IMR-90 (cell line): ENCODE measurements at regions not wholly inside any gene's neighbourhood (a gene's known extent, or its start where the extent isn't known, plus 50 kb on each side); places are given as distances from the start of the nearest gene placed in this dataset.

Experiments used
- ATAC-seq: fragments of 200-7000 bp; cut with Tn5 transposase; 2 replicates; pipeline ENCODE4 v1.9.1; 2020; ENCODE audit warnings: low read depth, mild to moderate bottlenecking, moderate library complexity
- BruUV-seq: library from RNA; stranded (reverse); fragments of 400-500 nt; replicated peaks from 2 replicates; lab custom pipeline; 2021; lab: Mats Ljungman, UMichigan
- CTCF ChIA-PET: fragments of 300-600 bp; formaldehyde crosslinking; extraction: SDS; loops from one replicate; lab custom pipeline; 2021; ENCODE audit warnings: antibody characterized with exemption; lab: Yijun Ruan, JAX
- POLR2A ChIA-PET: fragments of 300-600 bp; sonication (Branson Sonifier 250); formaldehyde crosslinking; loops from one replicate; lab custom pipeline; 2022; ENCODE audit warnings: antibody characterized with exemption; ENCODE audit not compliant: unreplicated experiment; lab: Charles Lee
- DNase-seq: peaks from one replicate; pipeline ENCODE4 v3.0.0; 2013
- H2AFZ ChIP-seq: replicated peaks from 2 replicates; pipeline ENCODE3; 2013; ENCODE audit warnings: low read length, mild to moderate bottlenecking; ENCODE audit not compliant: poor library complexity
- H2AK5ac ChIP-seq: 2 replicates; pipeline ENCODE4 v1.6.1; 2013; ENCODE audit warnings: low read depth, low read length, inconsistent platforms
- H2AK9ac ChIP-seq: replicated peaks from 2 replicates; pipeline ENCODE3; 2013; ENCODE audit warnings: mild to moderate bottlenecking, low read depth, low read length, moderate library complexity; ENCODE audit not compliant: poor library complexity
- H2BK120ac ChIP-seq: 2 replicates; pipeline ENCODE4 v1.6.1; 2013; ENCODE audit warnings: low read depth, low read length, inconsistent platforms
- H2BK15ac ChIP-seq: 3 replicates; pipeline ENCODE4 v1.6.1; 2013; ENCODE audit warnings: low read depth, low read length, inconsistent platforms
- H2BK20ac ChIP-seq: 2 replicates; pipeline ENCODE4 v1.6.1; 2013; ENCODE audit warnings: low read depth, mild to moderate bottlenecking, inconsistent platforms, low read length, moderate library complexity
- H2BK5ac ChIP-seq: 2 replicates; pipeline ENCODE4 v1.6.1; 2013; ENCODE audit warnings: mild to moderate bottlenecking, low read depth, low read length, inconsistent platforms; ENCODE audit not compliant: poor library complexity, severe bottlenecking
- H3K14ac ChIP-seq: replicated peaks from 2 replicates; pipeline ENCODE4 v1.6.1; 2013; ENCODE audit warnings: low read depth, low read length, inconsistent platforms
- H3K18ac ChIP-seq: 2 replicates; pipeline ENCODE4 v1.6.1; 2013; ENCODE audit warnings: low read depth, low read length, control low read depth
- H3K23ac ChIP-seq: 2 replicates; pipeline ENCODE4 v1.6.1; 2013; ENCODE audit warnings: low read depth, low read length, inconsistent platforms
- H3K27ac ChIP-seq: 2 replicates; pipeline ENCODE4 v1.5.1; 2013; ENCODE audit warnings: mild to moderate bottlenecking, control low read depth, low read length; ENCODE audit not compliant: insufficient read depth
- H3K27me3 ChIP-seq: 2 replicates; pipeline ENCODE4 v1.6.1; 2013; ENCODE audit warnings: low read length; ENCODE audit not compliant: control insufficient read depth, insufficient read depth
- H3K36me3 ChIP-seq: 2 replicates; pipeline ENCODE4 v1.6.1; 2013; ENCODE audit warnings: low read length, mixed read lengths; ENCODE audit not compliant: control insufficient read depth, insufficient read depth
- H3K4ac ChIP-seq: 2 replicates; pipeline ENCODE4 v1.6.1; 2013; ENCODE audit warnings: low read depth, low read length, inconsistent platforms
- H3K4me1 ChIP-seq: 2 replicates; pipeline ENCODE4 v1.6.1; 2013; ENCODE audit warnings: low read length, mixed read lengths; ENCODE audit not compliant: control insufficient read depth, insufficient read depth
- H3K4me2 ChIP-seq: 2 replicates; pipeline ENCODE4 v1.6.1; 2013; ENCODE audit warnings: low read depth, mild to moderate bottlenecking, control low read depth, low read length, moderate library complexity
- H3K4me3 ChIP-seq: 2 replicates; pipeline ENCODE4 v1.5.1; 2013; ENCODE audit warnings: low read depth, mild to moderate bottlenecking, control low read depth, low read length, moderate library complexity; ENCODE audit not compliant: insufficient read depth
- H3K56ac ChIP-seq: 2 replicates; pipeline ENCODE4 v1.6.1; 2013; ENCODE audit warnings: low read length, inconsistent platforms; ENCODE audit not compliant: insufficient read depth; ENCODE audit errors: extremely low read depth
- H3K79me1 ChIP-seq, 2 experiments: 2 replicates each; pipeline ENCODE4 v1.6.1; 2013; ENCODE audit warnings: low read length in 2 of 2, inconsistent platforms in 1 of 2, low read depth in 1 of 2
- H3K9ac ChIP-seq: 2 replicates; pipeline ENCODE4 v1.6.1; 2013; ENCODE audit warnings: low read depth, low read length, control low read depth
- H3K9me1 ChIP-seq: 2 replicates; pipeline ENCODE4 v1.6.1; 2013; ENCODE audit warnings: low read length, inconsistent platforms; ENCODE audit not compliant: insufficient read depth
- H3K9me3 ChIP-seq: 2 replicates; pipeline ENCODE4 v1.6.1; 2013; ENCODE audit warnings: low read length; ENCODE audit not compliant: control insufficient read depth, insufficient read depth
- H4K20me1 ChIP-seq: 2 replicates; pipeline ENCODE4 v1.6.1; 2013; ENCODE audit warnings: low read length, inconsistent platforms; ENCODE audit not compliant: insufficient read depth
- H4K5ac ChIP-seq: 2 replicates; pipeline ENCODE4 v1.6.1; 2013; ENCODE audit warnings: mild to moderate bottlenecking, low read depth, low read length, control low read depth
- H4K8ac ChIP-seq, 2 experiments: 2 replicates each; pipeline ENCODE4 v1.6.1; 2013; ENCODE audit warnings: low read depth in 2 of 2, low read length in 2 of 2, control low read depth in 1 of 2, inconsistent platforms in 1 of 2
- H4K91ac ChIP-seq: 2 replicates; pipeline ENCODE4 v1.6.1; 2013; ENCODE audit warnings: low read depth, low read length, inconsistent platforms; ENCODE audit not compliant: insufficient read depth
- BHLHE40 ChIP-seq: fragments of 150-350 bp; IDR thresholded peaks from 2 replicates; pipeline ENCODE4 v1.6.1; 2016; ENCODE audit warnings: mild to moderate bottlenecking, low read depth, low read length
- CEBPB ChIP-seq: IDR thresholded peaks from 2 replicates; pipeline ENCODE4 v1.6.1; 2012; ENCODE audit warnings: low read depth, low read length, improper control_type of control experiment
- CHD1 ChIP-seq: IDR thresholded peaks from 2 replicates; pipeline ENCODE4 v1.6.1; 2012; ENCODE audit warnings: low read depth, low read length, improper control_type of control experiment
- FOS ChIP-seq: fragments of 150-350 bp; IDR thresholded peaks from 2 replicates; pipeline ENCODE4 v1.6.1; 2016; ENCODE audit warnings: low read depth, low read length
- MAFK ChIP-seq: IDR thresholded peaks from 2 replicates; pipeline ENCODE4 v1.6.1; 2012; ENCODE audit warnings: low read depth, low read length, improper control_type of control experiment
- MAZ ChIP-seq: IDR thresholded peaks from 2 replicates; pipeline ENCODE4 v1.6.1; 2012; ENCODE audit warnings: low read depth, mild to moderate bottlenecking, low read length, improper control_type of control experiment, moderate library complexity, borderline replicate concordance
- MXI1 ChIP-seq: IDR thresholded peaks from 2 replicates; pipeline ENCODE4 v1.6.1; 2012; ENCODE audit warnings: low read depth, mild to moderate bottlenecking, low read length, moderate library complexity, borderline replicate concordance
- NFE2L2 ChIP-seq: fragments of 150-350 bp; IDR thresholded peaks from 2 replicates; pipeline ENCODE4 v1.6.1; 2016; ENCODE audit warnings: low read depth, mild to moderate bottlenecking, low read length
- POLR2A ChIP-seq: IDR thresholded peaks from 2 replicates; pipeline ENCODE4 v1.6.1; 2012; ENCODE audit warnings: mild to moderate bottlenecking, low read depth, low read length
- RAD21 ChIP-seq: IDR thresholded peaks from 2 replicates; pipeline ENCODE4 v1.6.1; 2012; ENCODE audit warnings: low read length, improper control_type of control experiment
- RCOR1 ChIP-seq: IDR thresholded peaks from 2 replicates; pipeline ENCODE4 v1.6.1; 2012; ENCODE audit warnings: mild to moderate bottlenecking, low read length, improper control_type of control experiment; ENCODE audit not compliant: insufficient replicate concordance
- RFX5 ChIP-seq: IDR thresholded peaks from 2 replicates; pipeline ENCODE4 v1.8.0; 2012; ENCODE audit warnings: low read depth, mild to moderate bottlenecking, low read length, moderate library complexity
- SMC3 ChIP-seq: fragments of 150-350 bp; IDR thresholded peaks from 2 replicates; pipeline ENCODE4 v1.6.1; 2016; ENCODE audit warnings: low read depth, mild to moderate bottlenecking, antibody characterized with exemption, low read length, moderate library complexity
- WGBS, 2 experiments: methylation state at CpG; one replicate each; pipeline versions ENCODE4 v1.1.5 to v1.1.7; 2013; ENCODE audit warnings: missing lambda C conversion rate in 2 of 2; ENCODE audit not compliant: insufficient read length in 1 of 2; ENCODE audit errors: extremely low coverage in 2 of 2; 5-methylcytosine and 5-hydroxymethylcytosine counted together
- dilution Hi-C: fragments of 300-500 bp; cut with HindIII; formaldehyde crosslinking; loops from one replicate; pipeline ENCODE4 v1.14.3; 2018; ENCODE audit warnings: low sequenced_read_pairs; ENCODE audit not compliant: unreplicated experiment
- in situ Hi-C: fragments of 300-500 bp; cut with MboI; formaldehyde crosslinking; loops from 3 replicates; pipeline ENCODE4 v1.14.3; 2019; ENCODE audit warnings: low sequenced_read_pairs, inconsistent platforms, mixed read lengths
- intact Hi-C: fragments of 100-400 bp; cut with micrococcal nuclease; formaldehyde crosslinking; loops from 2 replicates; pipeline ENCODE4 v1.10.0; 2022
- TF ChIP-seq, protein P1 (sequence below): fragments of 150-350 bp; IDR thresholded peaks from 2 replicates; pipeline ENCODE4 v1.6.1; 2016; ENCODE audit warnings: low read depth, mild to moderate bottlenecking, low read length, moderate library complexity, borderline replicate concordance
- TF ChIP-seq, protein P2 (sequence below): fragments of 150-350 bp; IDR thresholded peaks from 2 replicates; pipeline ENCODE4 v1.6.1; 2017; ENCODE audit warnings: mild to moderate bottlenecking, antibody characterized with exemption, low read length, low read depth
- TF ChIP-seq, protein P3 (sequence below): conservative IDR thresholded peaks from 2 replicates; pipeline ENCODE4 v1.5.1; 2012; ENCODE audit warnings: mild to moderate bottlenecking, low read depth, low read length, improper control_type of control experiment

DNA sequence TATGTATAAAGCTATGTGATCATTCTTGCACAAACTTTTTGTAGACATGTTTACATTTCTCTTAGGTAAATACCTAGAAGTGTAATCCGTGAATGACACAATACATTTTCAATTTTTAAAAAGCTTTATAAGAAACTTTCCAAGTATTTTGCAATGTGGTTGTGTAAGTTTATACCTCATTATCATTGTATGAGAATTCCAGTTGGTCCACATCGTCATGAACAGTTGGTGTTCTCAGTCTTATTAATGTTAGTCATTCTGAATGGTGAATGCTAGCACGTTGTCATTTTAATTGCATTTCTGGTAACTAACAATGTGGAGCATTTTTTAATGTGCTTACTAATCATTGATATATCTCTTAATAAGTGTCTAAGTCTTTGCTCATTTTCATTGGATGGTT lies 116.5 kb upstream of the F13A1 start:
- WGBS, 2 experiments = no CpG with 5 or more reads among the region's 3 CpGs
- H3K36me3 ChIP-seq = no peaks in the 10 kb centered on the region
- ChIA-PET POLR2A (no interaction called here), CTCF (interaction anchor here (0.5 kb wide), 1 partner anchor 1013 kb away, joined by 4 read pairs; no protein-coding TSS in a partner anchor)
- BruUV-seq = no TSS peak
- no peak overlapping the region for H2AFZ ChIP-seq
- in situ Hi-C loops = no loop called here
- no peak overlapping the region for H2BK5ac ChIP-seq
- no peak overlapping the region for H3K56ac ChIP-seq
- DNase-seq (no peak), ATAC-seq (no peak)
- TF ChIP-seq, protein P1, sequence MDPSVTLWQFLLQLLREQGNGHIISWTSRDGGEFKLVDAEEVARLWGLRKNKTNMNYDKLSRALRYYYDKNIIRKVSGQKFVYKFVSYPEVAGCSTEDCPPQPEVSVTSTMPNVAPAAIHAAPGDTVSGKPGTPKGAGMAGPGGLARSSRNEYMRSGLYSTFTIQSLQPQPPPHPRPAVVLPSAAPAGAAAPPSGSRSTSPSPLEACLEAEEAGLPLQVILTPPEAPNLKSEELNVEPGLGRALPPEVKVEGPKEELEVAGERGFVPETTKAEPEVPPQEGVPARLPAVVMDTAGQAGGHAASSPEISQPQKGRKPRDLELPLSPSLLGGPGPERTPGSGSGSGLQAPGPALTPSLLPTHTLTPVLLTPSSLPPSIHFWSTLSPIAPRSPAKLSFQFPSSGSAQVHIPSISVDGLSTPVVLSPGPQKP = no peak
- TF ChIP-seq FOS (no peak), SMC3 (no peak), MAZ (no peak), MAFK (no peak), RFX5 (no peak), RCOR1 (no peak), NFE2L2 (no peak), CHD1 (no peak), POLR2A (no peak), RAD21 (no peak), MXI1 (no peak), CEBPB (no peak), BHLHE40 (no peak)
- TF ChIP-seq, protein P2, sequence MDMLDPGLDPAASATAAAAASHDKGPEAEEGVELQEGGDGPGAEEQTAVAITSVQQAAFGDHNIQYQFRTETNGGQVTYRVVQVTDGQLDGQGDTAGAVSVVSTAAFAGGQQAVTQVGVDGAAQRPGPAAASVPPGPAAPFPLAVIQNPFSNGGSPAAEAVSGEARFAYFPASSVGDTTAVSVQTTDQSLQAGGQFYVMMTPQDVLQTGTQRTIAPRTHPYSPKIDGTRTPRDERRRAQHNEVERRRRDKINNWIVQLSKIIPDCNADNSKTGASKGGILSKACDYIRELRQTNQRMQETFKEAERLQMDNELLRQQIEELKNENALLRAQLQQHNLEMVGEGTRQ = no peak
- TF ChIP-seq, protein P3, sequence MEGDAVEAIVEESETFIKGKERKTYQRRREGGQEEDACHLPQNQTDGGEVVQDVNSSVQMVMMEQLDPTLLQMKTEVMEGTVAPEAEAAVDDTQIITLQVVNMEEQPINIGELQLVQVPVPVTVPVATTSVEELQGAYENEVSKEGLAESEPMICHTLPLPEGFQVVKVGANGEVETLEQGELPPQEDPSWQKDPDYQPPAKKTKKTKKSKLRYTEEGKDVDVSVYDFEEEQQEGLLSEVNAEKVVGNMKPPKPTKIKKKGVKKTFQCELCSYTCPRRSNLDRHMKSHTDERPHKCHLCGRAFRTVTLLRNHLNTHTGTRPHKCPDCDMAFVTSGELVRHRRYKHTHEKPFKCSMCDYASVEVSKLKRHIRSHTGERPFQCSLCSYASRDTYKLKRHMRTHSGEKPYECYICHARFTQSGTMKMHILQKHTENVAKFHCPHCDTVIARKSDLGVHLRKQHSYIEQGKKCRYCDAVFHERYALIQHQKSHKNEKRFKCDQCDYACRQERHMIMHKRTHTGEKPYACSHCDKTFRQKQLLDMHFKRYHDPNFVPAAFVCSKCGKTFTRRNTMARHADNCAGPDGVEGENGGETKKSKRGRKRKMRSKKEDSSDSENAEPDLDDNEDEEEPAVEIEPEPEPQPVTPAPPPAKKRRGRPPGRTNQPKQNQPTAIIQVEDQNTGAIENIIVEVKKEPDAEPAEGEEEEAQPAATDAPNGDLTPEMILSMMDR = no peak
- H3K9me3 ChIP-seq = peaks cover 8% of the 10 kb centered on the region
- no peak overlapping the region for H2AK5ac ChIP-seq
- no peak overlapping the region for H3K27ac ChIP-seq
- no peaks in the 10 kb centered on the region for H3K9me1 ChIP-seq
- H3K4me2 ChIP-seq = no peak overlapping the region
- no peak overlapping the region for H4K5ac ChIP-seq
- no peaks in the 10 kb centered on the region for H3K79me1 ChIP-seq
- no peak overlapping the region for H3K18ac ChIP-seq
- H3K23ac ChIP-seq = no peak overlapping the region
- H3K4me3 ChIP-seq = no peak overlapping the region
- no peak overlapping the region for H3K4ac ChIP-seq
- H4K20me1 ChIP-seq = no peaks in the 10 kb centered on the region
- H2AK9ac ChIP-seq = no peak overlapping the region
- H4K8ac ChIP-seq = no peak overlapping the region
- no peaks in the 10 kb centered on the region for H3K4me1 ChIP-seq
- no peak overlapping the region for H3K9ac ChIP-seq
- H2BK15ac ChIP-seq = no peak overlapping the region
- intact Hi-C loops = no loop called here
- dilution Hi-C loops = no loop called here
- no peaks in the 10 kb centered on the region for H3K27me3 ChIP-seq
- H3K14ac ChIP-seq = no peak overlapping the region
- H2BK20ac ChIP-seq = no peak overlapping the region
- no peak overlapping the region for H4K91ac ChIP-seq
- H2BK120ac ChIP-seq = no peak overlapping the region
